ENCODE measurements at regions not wholly inside any gene's neighbourhood (a gene's known extent, or its start where the extent isn't known, plus 50 kb on each side); places are given as distances from the start of the nearest gene placed in this dataset.

GRCh38 chr13:34657716-34658115 is 284.4 kb upstream of the NBEA start:
- peak; percentile 63 for DNase-seq (ENCODE audit: low spot score)
- FAIRE-seq: peak; percentile 95

- FAIRE-seq (no peak), DNase-seq (ENCODE audit: low spot score) (no peak)
These were observed 274.5 kb upstream of the NBEA start for GRCh38 chr13:34667286-34668218.

- FAIRE-seq (no peak), DNase-seq (ENCODE audit: low spot score) (no peak)
These were observed 270.9 kb upstream of the NBEA start for GRCh38 chr13:34671137-34671536.

DNA sequence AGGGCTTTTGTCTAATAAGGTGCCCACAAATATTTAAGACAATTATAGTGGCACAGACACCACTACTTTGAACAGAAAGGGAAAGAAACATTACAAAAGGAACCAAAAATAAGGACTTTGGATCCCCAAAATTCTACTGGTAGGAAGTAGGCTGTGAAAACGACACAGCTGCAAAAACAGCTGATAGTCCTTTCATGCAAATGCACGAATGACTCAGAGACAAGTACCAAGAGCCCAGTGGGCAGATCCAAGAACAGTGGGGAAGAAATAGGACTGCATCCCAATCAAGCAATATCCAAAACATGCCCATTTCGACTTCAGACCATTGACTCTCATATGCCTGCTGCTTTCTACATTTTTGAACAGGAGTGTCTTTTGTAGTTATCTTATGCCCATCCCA is 269.4 kb upstream of the NBEA start:
- no peak for FAIRE-seq
- no peak for DNase-seq (ENCODE audit: low spot score)

DNA sequence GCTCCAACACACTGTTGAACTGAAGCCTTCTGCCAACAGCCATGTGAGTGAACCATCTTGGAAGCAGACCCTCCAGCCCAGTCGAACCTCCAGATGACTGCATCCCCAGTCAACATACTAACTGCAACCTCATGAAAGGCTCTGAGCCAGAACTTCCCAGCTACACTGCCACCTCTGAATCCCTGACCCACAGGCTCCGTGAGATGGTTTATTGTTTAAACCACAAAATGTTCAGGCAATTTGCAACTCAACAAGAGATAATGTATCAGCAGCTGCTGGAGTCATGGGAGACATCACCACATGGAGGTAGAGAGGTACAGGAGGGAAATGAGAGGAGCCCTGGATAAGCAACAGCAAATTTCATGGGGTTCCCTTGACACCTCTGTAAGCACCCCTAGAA is 266.4 kb upstream of the NBEA start:
- no peak for FAIRE-seq
- no peak for DNase-seq (ENCODE audit: low spot score)

DNA sequence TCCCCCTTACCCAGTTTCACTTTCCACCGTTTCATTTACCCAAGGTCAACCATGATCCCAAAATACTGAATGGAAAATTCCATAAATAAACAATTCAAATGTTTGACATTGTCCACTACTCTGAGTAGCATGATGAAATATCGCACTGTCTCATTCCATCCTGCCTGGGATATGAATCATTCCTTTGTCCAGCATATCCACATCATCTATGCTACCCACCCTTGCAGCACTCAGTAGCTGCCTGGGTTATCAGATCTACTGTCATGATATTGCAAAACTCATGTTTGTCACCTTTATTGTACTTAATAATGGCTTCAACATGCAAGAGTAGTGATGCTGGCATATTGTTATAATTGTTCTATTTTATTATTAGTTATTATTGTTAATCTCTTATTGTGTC is 263.9 kb upstream of the NBEA start:
- DNase-seq (ENCODE audit: low spot score) (peak; percentile 7), FAIRE-seq (no peak)

GRCh38 chr13:34681405-34681955 is 260.6 kb upstream of the NBEA start:
- FAIRE-seq: no peak
- no peak for DNase-seq (ENCODE audit: low spot score)

- no peak for DNase-seq (ENCODE audit: low spot score)
- FAIRE-seq: no peak
These were observed 247.0 kb upstream of the NBEA start for GRCh38 chr13:34695063-34695462.

DNA sequence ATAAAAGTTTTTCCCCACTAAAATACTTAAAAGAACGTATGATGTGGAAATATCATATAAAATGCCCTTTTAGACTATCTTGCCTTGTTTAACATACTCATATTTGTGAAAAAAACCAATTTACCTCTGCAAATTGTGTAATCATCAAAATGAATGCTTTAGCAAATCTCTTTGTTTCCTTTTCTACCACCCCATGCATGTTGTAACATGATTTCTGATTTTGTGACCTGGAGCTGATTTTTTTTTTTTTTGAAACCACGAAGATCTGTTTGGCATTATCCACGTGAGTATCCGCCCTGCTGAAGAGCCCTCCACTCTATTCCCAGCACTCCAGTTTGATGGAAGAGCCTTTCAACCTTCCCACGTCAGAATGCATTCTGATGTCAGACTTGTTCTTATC is 245.8 kb upstream of the NBEA start:
- FAIRE-seq: no peak
- DNase-seq (ENCODE audit: low spot score): no peak

DNA sequence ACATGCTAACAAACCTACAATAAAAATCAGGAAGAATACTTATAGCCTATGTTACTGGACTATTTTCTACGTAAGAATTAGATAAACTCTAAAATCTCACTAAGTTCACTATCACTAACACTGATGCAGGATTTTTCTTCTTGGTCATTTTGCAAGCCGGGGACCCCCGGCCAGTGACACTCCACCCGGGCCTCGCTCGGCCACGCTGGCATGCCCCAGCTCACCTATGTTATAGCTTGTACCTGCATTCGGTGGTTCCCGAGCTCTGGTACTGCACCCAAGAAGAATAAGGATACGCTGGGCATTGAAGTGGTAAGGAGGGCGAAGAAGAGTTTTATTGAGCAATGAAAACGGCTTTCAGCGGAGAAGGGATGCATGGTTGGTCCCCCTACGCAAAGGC is 245.3 kb upstream of the NBEA start:
- FAIRE-seq (no peak), DNase-seq (ENCODE audit: low spot score) (no peak)

GRCh38 chr13:34698945-34699344 is 243.1 kb upstream of the NBEA start:
- no peak for FAIRE-seq
- DNase-seq (ENCODE audit: low spot score): no peak

- DNase-seq (ENCODE audit: low spot score): no peak
- no peak for FAIRE-seq
These were observed 241.9 kb upstream of the NBEA start for GRCh38 chr13:34700155-34700554.

DNA sequence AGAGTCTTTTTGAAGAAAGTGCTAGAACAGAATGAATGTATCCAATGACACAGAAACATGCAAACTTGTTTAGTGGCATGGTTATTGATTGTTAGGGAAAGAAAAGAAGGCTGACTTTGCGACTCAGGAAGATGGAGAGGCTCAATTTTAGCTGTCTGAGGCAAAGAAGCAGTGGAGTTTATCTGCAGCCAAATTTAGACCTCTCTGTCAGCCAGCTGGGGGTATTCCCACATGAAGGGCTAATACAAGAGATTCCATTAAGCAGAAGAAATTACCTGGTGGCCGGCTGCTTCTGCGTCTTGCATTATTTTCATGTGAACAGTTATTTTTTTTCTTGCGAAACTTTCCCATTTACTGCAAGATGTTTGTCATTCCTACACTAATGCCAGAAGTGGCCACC is 240.2 kb upstream of the NBEA start:
- DNase-seq (ENCODE audit: low spot score) (no peak), FAIRE-seq (no peak)

GRCh38 chr13:34708566-34709313 is 233.3 kb upstream of the NBEA start:
- FAIRE-seq: no peak
- no peak for DNase-seq (ENCODE audit: low spot score)

GRCh38 chr13:34719060-34719875 is 222.8 kb upstream of the NBEA start:
- FAIRE-seq (no peak), DNase-seq (ENCODE audit: low spot score) (no peak)

- DNase-seq (ENCODE audit: low spot score): no peak
These were observed 221.5 kb upstream of the NBEA start for GRCh38 chr13:34720618-34721017.

GRCh38 chr13:34721631-34722595 is 220.2 kb upstream of the NBEA start:
- FAIRE-seq: no peak
- no peak for DNase-seq (ENCODE audit: low spot score)

More at GRCh38 chr13:34720618-34721017, 221.5 kb upstream of the NBEA start:
- no peak for FAIRE-seq

DNA sequence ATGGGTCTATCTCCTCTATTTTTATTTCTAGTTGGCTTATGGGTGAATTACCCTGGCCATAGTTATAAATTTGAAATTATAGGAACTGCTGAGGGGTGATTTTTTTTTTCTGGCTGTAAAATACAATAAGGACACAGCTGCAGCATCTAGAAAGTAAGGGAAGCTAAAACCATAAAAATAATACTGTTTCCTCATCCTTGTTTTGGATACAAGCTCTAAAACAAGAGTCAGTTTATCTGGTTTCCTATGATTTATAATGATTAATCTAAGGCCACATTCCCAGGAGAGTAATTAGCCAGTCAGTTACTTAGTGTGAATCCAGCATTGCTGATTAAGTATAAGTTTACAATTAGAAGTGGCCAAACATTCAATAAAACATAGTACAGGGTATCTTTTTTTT is 219.1 kb upstream of the NBEA start:
- FAIRE-seq (no peak), DNase-seq (ENCODE audit: low spot score) (no peak)

DNA sequence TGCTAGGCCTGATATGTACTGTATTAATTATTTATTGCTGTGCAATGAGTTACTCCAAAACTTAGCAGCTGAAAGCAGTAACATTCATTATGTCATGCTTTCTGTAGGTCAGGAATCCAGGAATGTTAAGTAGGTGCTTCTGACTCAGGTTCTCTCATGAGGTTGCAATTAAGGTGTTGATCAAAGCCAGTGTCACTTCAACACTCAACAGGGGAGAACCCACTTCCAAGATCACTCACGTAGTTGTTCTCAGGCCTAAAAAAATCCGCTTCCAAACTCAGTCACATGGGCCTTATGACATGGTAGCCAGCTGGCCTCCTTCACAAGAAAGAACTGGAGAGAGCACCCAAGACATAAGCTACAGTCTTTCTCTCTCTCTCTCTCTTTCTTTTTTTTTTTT is 211.1 kb upstream of the NBEA start:
- no peak for FAIRE-seq
- DNase-seq (ENCODE audit: low spot score): no peak

DNA sequence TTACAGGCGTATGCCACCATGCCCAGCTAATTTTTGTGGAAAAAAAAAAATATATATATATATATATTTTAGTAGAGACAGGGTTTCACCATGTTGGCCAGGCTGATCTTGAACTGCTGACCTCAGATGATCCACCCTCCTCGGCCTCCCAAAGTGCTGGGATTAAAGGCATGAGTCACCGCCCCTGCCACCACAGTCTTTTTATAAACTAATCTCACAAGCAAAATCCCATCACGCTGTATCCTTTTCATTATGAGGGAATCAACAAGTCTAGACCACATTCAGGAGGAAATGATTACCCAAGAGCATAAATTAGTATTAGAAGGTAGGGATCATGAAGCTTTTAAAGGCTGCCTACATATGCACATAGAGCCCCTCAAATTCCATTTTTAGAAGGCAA is 210.6 kb upstream of the NBEA start:
- FAIRE-seq: no peak
- no peak for DNase-seq (ENCODE audit: low spot score)
